ENCODE measurements at regions not wholly inside any gene's neighbourhood (a gene's known extent, or its start where the extent isn't known, plus 50 kb on each side); places are given as distances from the start of the nearest gene placed in this dataset.

- Histone ChIP-seq H3F3A (ENCODE audit: insufficient read depth, low read length, poor library complexity, severe bottlenecking) (no peaks in the 10 kb centered on the region), H2AFZ (ENCODE audit: low read depth, low read length) (no peak overlapping the region), H3K36me3 (ENCODE audit: insufficient read depth, low read length) (no peaks in the 10 kb centered on the region), H3K4me2 (ENCODE audit: low read length) (no peak overlapping the region), H4K20me1 (ENCODE audit: insufficient read depth) (no peaks in the 10 kb centered on the region), H3K9me3 (ENCODE audit: low read length) (no peaks in the 10 kb centered on the region), H3K27ac (ENCODE audit: low read length) (no peak overlapping the region), H3K9me2 (ENCODE audit: insufficient read depth, low read length) (no peaks in the 10 kb centered on the region), H3K9ac (ENCODE audit: low read length) (no peak overlapping the region), H3K4me3 (ENCODE audit: low read length) (no peak overlapping the region), H3K27me3 (ENCODE audit: insufficient read depth, low read depth, low read length) (no peaks in the 10 kb centered on the region), H3K79me2 (replicated peaks; ENCODE audit: insufficient read depth, low read length) (no peaks in the 10 kb centered on the region)
- TF ChIP-seq TAF1 (IDR thresholded peaks at IDR 0.05; ENCODE audit: low read depth) (no peak), EP300 (conservative IDR thresholded peaks at IDR 0.05; ENCODE audit: poor library complexity, severe bottlenecking) (peak; percentile 14), RAD21 (conservative IDR thresholded peaks at IDR 0.05) (no peak), CTCF (IDR thresholded peaks at IDR 0.05; ENCODE audit: poor library complexity, severe bottlenecking) (no peak), EZH2 (IDR thresholded peaks at IDR 0.05; ENCODE audit: borderline replicate concordance, insufficient read depth, low read length, poor library complexity, severe bottlenecking) (no peak), REST (IDR thresholded peaks at IDR 0.05; ENCODE audit: borderline replicate concordance) (no peak), SMC3 (conservative IDR thresholded peaks at IDR 0.05; ENCODE audit: poor library complexity) (no peak)
Observed at GRCh38 chr5:90306613-90307012, 102.9 kb downstream of the CETN3 start.

- no peak overlapping the region for H3K4me3 ChIP-seq (ENCODE audit: low read length)
- H3K9ac ChIP-seq (ENCODE audit: low read length): no peak overlapping the region
- no peak overlapping the region for H2AFZ ChIP-seq (ENCODE audit: low read depth, low read length)
- H4K20me1 ChIP-seq (ENCODE audit: insufficient read depth): no peaks in the 10 kb centered on the region
- H3F3A ChIP-seq (ENCODE audit: insufficient read depth, low read length, poor library complexity, severe bottlenecking): no peaks in the 10 kb centered on the region
- H3K79me2 ChIP-seq (replicated peaks; ENCODE audit: insufficient read depth, low read length): no peaks in the 10 kb centered on the region
- no peak for TF ChIP-seq SMC3 (conservative IDR thresholded peaks at IDR 0.05; ENCODE audit: poor library complexity)
- peak; percentile 33 for TF ChIP-seq RAD21 (conservative IDR thresholded peaks at IDR 0.05)
- no peaks in the 10 kb centered on the region for H3K9me3 ChIP-seq (ENCODE audit: low read length)
- H3K27ac ChIP-seq (ENCODE audit: low read length): no peak overlapping the region
- H3K36me3 ChIP-seq (ENCODE audit: insufficient read depth, low read length): no peaks in the 10 kb centered on the region
- H3K27me3 ChIP-seq (ENCODE audit: insufficient read depth, low read depth, low read length): no peaks in the 10 kb centered on the region
- H3K4me2 ChIP-seq (ENCODE audit: low read length): no peak overlapping the region
- H3K9me2 ChIP-seq (ENCODE audit: insufficient read depth, low read length): no peaks in the 10 kb centered on the region
Observed at GRCh38 chr5:90305041-90305720, 104.4 kb downstream of the CETN3 start.

GRCh38 chr5:90301248-90301647, 108.3 kb downstream of the CETN3 start:
- Histone ChIP-seq H3K9me2 (ENCODE audit: insufficient read depth, low read length) (no peaks in the 10 kb centered on the region), H2AFZ (ENCODE audit: low read depth, low read length) (no peak overlapping the region), H4K20me1 (ENCODE audit: insufficient read depth) (no peaks in the 10 kb centered on the region), H3K79me2 (replicated peaks; ENCODE audit: insufficient read depth, low read length) (no peaks in the 10 kb centered on the region), H3K4me3 (ENCODE audit: low read length) (no peak overlapping the region), H3K36me3 (ENCODE audit: insufficient read depth, low read length) (no peaks in the 10 kb centered on the region), H3F3A (ENCODE audit: insufficient read depth, low read length, poor library complexity, severe bottlenecking) (no peaks in the 10 kb centered on the region), H3K9ac (ENCODE audit: low read length) (no peak overlapping the region), H3K9me3 (ENCODE audit: low read length) (no peaks in the 10 kb centered on the region), H3K4me2 (ENCODE audit: low read length) (no peak overlapping the region), H3K27ac (ENCODE audit: low read length) (no peak overlapping the region), H3K27me3 (ENCODE audit: insufficient read depth, low read depth, low read length) (no peaks in the 10 kb centered on the region)
- TF ChIP-seq CTCF (IDR thresholded peaks at IDR 0.05; ENCODE audit: poor library complexity, severe bottlenecking): no peak
- no peak for TF ChIP-seq POLR2AphosphoS5 (IDR thresholded peaks at IDR 0.05)
- TF ChIP-seq MXI1 (conservative IDR thresholded peaks at IDR 0.05; ENCODE audit: poor library complexity, severe bottlenecking): no peak
- TF ChIP-seq RAD21 (conservative IDR thresholded peaks at IDR 0.05): no peak
- no peak for TF ChIP-seq REST (IDR thresholded peaks at IDR 0.05; ENCODE audit: borderline replicate concordance)
- no peak for TF ChIP-seq SMC3 (conservative IDR thresholded peaks at IDR 0.05; ENCODE audit: poor library complexity)
- no peak for TF ChIP-seq EZH2 (IDR thresholded peaks at IDR 0.05; ENCODE audit: borderline replicate concordance, insufficient read depth, low read length, poor library complexity, severe bottlenecking)
- TF ChIP-seq TAF1 (IDR thresholded peaks at IDR 0.05; ENCODE audit: low read depth): no peak
- no peak for TF ChIP-seq EP300 (conservative IDR thresholded peaks at IDR 0.05; ENCODE audit: poor library complexity, severe bottlenecking)

Measured in neural cell (in vitro differentiated cells).